ENCODE measurements at regions not wholly inside any gene's neighbourhood (a gene's known extent, or its start where the extent isn't known, plus 50 kb on each side); places are given as distances from the start of the nearest gene placed in this dataset.

DNA sequence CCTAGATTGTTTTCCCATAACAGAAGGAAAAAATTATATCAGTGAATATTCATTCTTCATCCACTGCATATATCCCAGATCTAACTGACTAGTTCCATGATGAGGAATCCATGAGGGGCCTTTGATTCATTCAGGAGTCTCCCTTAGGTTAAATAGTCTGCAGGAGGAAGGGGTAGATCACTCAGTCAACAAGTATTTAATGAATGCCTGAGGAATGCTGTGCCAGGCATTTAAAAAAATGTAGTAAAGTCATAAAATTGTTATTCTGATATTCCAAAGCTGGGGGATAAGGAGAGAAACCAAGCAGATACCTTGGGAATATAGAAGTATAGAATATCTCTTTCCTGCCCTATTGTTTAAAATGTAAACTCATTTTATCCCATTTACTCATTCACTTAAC lies 216.2 kb upstream of the CAND1 start:
- Histone ChIP-seq H3K9me3 (no peaks in the 10 kb centered on the region), H3K36me3 (no peaks in the 10 kb centered on the region), H3K4me1 (peaks cover 0 to 10% (median 0%) of the 10 kb centered on the region in 3 donors), H3K27me3 (no peaks in the 10 kb centered on the region), H3K27ac (no peak overlapping the region), H3K4me3 (no peak overlapping the region)
- TF ChIP-seq POLR2A (IDR thresholded peaks at IDR 0.05) (no peak), CTCF (IDR thresholded peaks at IDR 0.05) (no peak)
- DNase-seq = no peak
- intact Hi-C loops (cut with DNase I) = no loop called here

GRCh38 chr12:67056329-67056728 lies 212.8 kb upstream of the CAND1 start:
- Histone ChIP-seq H3K36me3 (no peaks in the 10 kb centered on the region), H3K27ac (peak overlapping the region in 1 of 4 donors; percentile 52), H3K27me3 (no peaks in the 10 kb centered on the region), H3K9me3 (no peaks in the 10 kb centered on the region), H3K4me1 (peaks cover 0 to 10% (median 0%) of the 10 kb centered on the region in 3 donors), H3K4me3 (no peak overlapping the region)
- TF ChIP-seq POLR2A (IDR thresholded peaks at IDR 0.05) (no peak), CTCF (IDR thresholded peaks at IDR 0.05) (no peak)
- intact Hi-C loops (cut with DNase I) = no loop called here
- no peak for DNase-seq

DNA sequence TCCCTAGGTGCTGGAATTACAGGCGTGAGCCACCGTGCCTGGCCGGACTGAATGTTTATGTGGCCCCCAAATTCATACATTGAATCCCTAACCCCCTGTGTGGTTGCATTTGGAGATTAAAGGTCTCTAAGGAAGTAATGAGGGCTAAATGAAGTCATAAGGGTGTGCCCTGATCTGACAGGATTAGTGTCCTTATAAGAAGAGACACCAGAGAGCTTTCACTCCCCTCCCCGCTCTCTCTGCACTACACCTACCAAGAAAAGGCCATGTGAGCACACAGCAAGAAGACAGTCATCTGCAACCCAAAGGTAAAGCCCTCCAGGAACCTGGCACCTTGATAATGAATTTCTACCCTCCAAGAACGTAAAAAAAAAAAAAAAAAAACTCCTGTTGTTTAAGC lies 212.1 kb upstream of the CAND1 start:
- no peak for DNase-seq
- Histone ChIP-seq H3K36me3 (no peaks in the 10 kb centered on the region), H3K27me3 (no peaks in the 10 kb centered on the region), H3K4me1 (peaks cover 0 to 14% (median 0%) of the 10 kb centered on the region in 3 donors), H3K4me3 (no peak overlapping the region), H3K9me3 (no peaks in the 10 kb centered on the region), H3K27ac (peak overlapping the region in 1 of 4 donors; percentile 52)
- TF ChIP-seq POLR2A (IDR thresholded peaks at IDR 0.05) (no peak), CTCF (IDR thresholded peaks at IDR 0.05) (no peak)
- 73 to 77% methylated on average over 4 to 5 of the region's 5 CpGs for WGBS, 2 donors
- intact Hi-C loops (cut with DNase I) = no loop called here

GRCh38 chr12:67062193-67062592 lies 207.0 kb upstream of the CAND1 start:
- Histone ChIP-seq H3K4me3 (no peak overlapping the region), H3K4me1 (peaks cover 0 to 14% (median 0%) of the 10 kb centered on the region in 3 donors), H3K27ac (no peak overlapping the region), H3K36me3 (no peaks in the 10 kb centered on the region), H3K27me3 (no peaks in the 10 kb centered on the region), H3K9me3 (no peaks in the 10 kb centered on the region)
- DNase-seq = no peak
- intact Hi-C loops (cut with DNase I) = no loop called here
- WGBS, 2 donors = 83 to 85% methylated on average over 2 of the region's 2 CpGs
- no peak for TF ChIP-seq POLR2A (IDR thresholded peaks at IDR 0.05)
- TF ChIP-seq CTCF (IDR thresholded peaks at IDR 0.05) = no peak

- peak in 1 of 6 experiments; percentile 38 for TF ChIP-seq CTCF (IDR thresholded peaks at IDR 0.05)
- TF ChIP-seq POLR2A (IDR thresholded peaks at IDR 0.05) = no peak
- intact Hi-C loops (cut with DNase I) = no loop called here
- Histone ChIP-seq H3K4me1 (peaks cover 10 to 34% (median 14%) of the 10 kb centered on the region in 3 donors), H3K36me3 (no peaks in the 10 kb centered on the region), H3K27ac (peak overlapping the region in 3 of 4 donors; percentile 94 to 96 (median 95)), H3K27me3 (peaks cover 0 to 26% (median 0%) of the 10 kb centered on the region in 4 donors), H3K4me3 (peak overlapping the region; percentile 70 to 86 (median 81)), H3K9me3 (no peaks in the 10 kb centered on the region)
- WGBS, 2 donors = 16 to 34% methylated on average over 4 to 12 of the region's 12 CpGs
- no peak for DNase-seq
Observed at GRCh38 chr12:67067453-67068203, 201.5 kb upstream of the CAND1 start.
